Heart left ventricle (tissue), 16 donors: ENCODE measurements at regions not wholly inside any gene's neighbourhood (a gene's known extent, or its start where the extent isn't known, plus 50 kb on each side); places are given as distances from the start of the nearest gene placed in this dataset.

ENCODE experiments used
- ATAC-seq, 4 donors: fragments of 200-7000 bp; cut with Tn5 transposase; one replicate each; pipeline ENCODE4 v1.9.1; 2020 to 2022; ENCODE audit warnings: moderate library complexity in 4 of 4, mild to moderate bottlenecking in 3 of 4, moderate number of reproducible peaks in 1 of 4
- DNase-seq, 5 donors: peaks; one replicate each; pipeline ENCODE4 v3.0.0-alpha.2; 2020
- H3K27ac ChIP-seq, 12 donors: fragments of 200-600 bp; sonication (generic) in 4 of 12; one replicate each; pipeline versions ENCODE4 v1.5.0 to v1.8.0; 2016 to 2022; ENCODE audit warnings: mild to moderate bottlenecking in 2 of 12
- H3K27me3 ChIP-seq, 9 donors: fragments of 200-600 bp; sonication (generic) in 2 of 9; one replicate each; pipeline versions ENCODE4 v1.5.1 to v1.8.0; 2016 to 2022; ENCODE audit warnings: mild to moderate bottlenecking in 3 of 9
- H3K36me3 ChIP-seq, 9 donors: fragments of 200-600 bp; sonication (generic) in 2 of 9; one replicate each; pipeline versions ENCODE4 v1.5.0 to v1.8.0; 2018 to 2022; ENCODE audit warnings: mild to moderate bottlenecking in 2 of 9
- H3K4me1 ChIP-seq, 12 donors: fragments of 200-600 bp; sonication (generic) in 4 of 12; one replicate each; pipeline versions ENCODE4 v1.5.0 to v1.8.0; 2016 to 2022; ENCODE audit warnings: mild to moderate bottlenecking in 3 of 12
- H3K4me3 ChIP-seq, 12 donors: fragments of 200-600 bp; sonication (generic) in 4 of 12; one replicate each; pipeline versions ENCODE4 v1.5.0 to v1.8.0; 2017 to 2022; ENCODE audit warnings: mild to moderate bottlenecking in 9 of 12, moderate library complexity in 4 of 12
- H3K9me3 ChIP-seq, 12 donors: fragments of 200-600 bp; sonication (generic) in 4 of 12; one replicate each; pipeline versions ENCODE4 v1.5.0 to v1.8.0; 2016 to 2022; ENCODE audit warnings: mild to moderate bottlenecking in 1 of 12
- CTCF ChIP-seq, 12 donors: fragments of 200-600 bp; sonication (generic) in 4 of 12; IDR thresholded peaks; one replicate each; pipeline versions ENCODE4 v1.5.0 to v1.8.0; 2018 to 2022; ENCODE audit warnings: antibody characterized with exemption in 12 of 12, mild to moderate bottlenecking in 5 of 12
- POLR2A ChIP-seq, 2 donors: fragments of 450-650 bp; IDR thresholded peaks; one replicate each; pipeline ENCODE4 v1.6.1; 2017; ENCODE audit warnings: antibody characterized with exemption in 2 of 2, mild to moderate bottlenecking in 2 of 2, moderate library complexity in 2 of 2
- WGBS, 4 donors: extraction: QIAGEN DNeasy Blood & Tissue Kit in 2 of 4; methylation state at CpG; one replicate each; pipeline versions ENCODE4 v1.1.5 to v1.1.7; 2013 to 2018; 5-methylcytosine and 5-hydroxymethylcytosine counted together
- intact Hi-C, 10 donors: fragments of 100-400 bp; cut with DNase I; formaldehyde crosslinking; loops; one replicate each; pipeline versions ENCODE4 v1.11.1 to v1.14.2; 2022
- donor health status: ischemic (EF 13 %, LVEDD 7.1; RV severe dilation, severe dysfunction).
- donor health status: healthy with polysubstance abuse.
- donor health status: DM: no; HTN: yes; CAD: no.
- donor health status: DM: no; HTN: no; CAD: no.
- donor health status: ischemic (EF 25% LVEDD 6.9; RV normal size, moderate dysfunction).
- donor health status: ischemic (EF 25% LVEDD 5.7; RV mildly dilated, moderate dysfunction).
- donor health status: healthy.
- donor health status: DM: yes; HTN: yes; CAD: no.
- donor health status: ischemic (EF 35%, LVEDD 5.7; RV mildly dilated, moderate dysfunction).
- donor health status: nonischemic (EF 11% LVEDD 7.7; RV severe dilation, severe dysfunction).
- donor health status: DM: yes; HTN: yes; CAD: no.
- donor health status: PGD.
- donor health status: ischemic (EF 29% LVEDD 5.4; RV normal size, mild dysfunction).
- donor health status: nonischemic (EF 23%, LVEDD 6.1; RV moderate dilation, normal function).

GRCh38 chr2:54372361-54372760 lies 83.8 kb upstream of the SPTBN1 start:
- Histone ChIP-seq H3K27ac (peak overlapping the region in 11 of 12 donors; percentile 6 to 84 (median 72)), H3K36me3 (no peaks in the 10 kb centered on the region), H3K4me1 (peaks cover 10 to 52% (median 34%) of the 10 kb centered on the region in 12 donors), H3K9me3 (peaks cover 0 to 20% (median 5%) of the 10 kb centered on the region in 12 donors), H3K4me3 (no peak overlapping the region), H3K27me3 (no peaks in the 10 kb centered on the region)
- TF ChIP-seq POLR2A (IDR thresholded peaks at IDR 0.05) (no peak), CTCF (IDR thresholded peaks at IDR 0.05) (no peak)
- DNase-seq (peak in 1 of 5 donors; percentile 49), ATAC-seq (peak; percentile 19 to 85 (median 48))
- intact Hi-C loops, result loop anchor here in 2 of 10 donors (5.0 kb wide), 1 partner anchor 45 kb away; no protein-coding TSS in a partner anchor
- WGBS, 4 donors, result 41 to 57% (median 51%) methylated on average over 4 of the region's 4 CpGs

DNA sequence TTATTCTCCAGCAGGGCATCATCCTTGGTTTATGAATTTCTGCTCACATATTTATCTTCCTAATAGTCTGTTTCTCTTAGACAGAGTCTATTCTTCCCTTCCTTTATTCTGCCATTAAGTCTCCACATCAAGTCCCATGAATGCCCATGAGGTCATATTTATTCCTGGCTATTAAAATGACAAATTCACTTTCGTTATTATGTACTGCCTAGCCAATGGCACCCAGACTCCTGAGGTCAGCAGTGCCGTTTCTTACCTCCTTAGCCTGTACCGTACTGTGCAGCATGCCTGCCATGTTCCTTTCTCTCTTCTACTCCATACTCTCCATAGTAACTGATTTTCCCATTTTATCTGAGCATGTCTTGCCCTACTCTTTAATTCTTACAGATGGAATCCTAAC lies 82.3 kb upstream of the SPTBN1 start:
- DNase-seq, result no peak
- WGBS, 4 donors, result 45 to 69% (median 53%) methylated on average over 3 of the region's 3 CpGs
- H3K36me3 ChIP-seq, result no peaks in the 10 kb centered on the region
- H3K4me1 ChIP-seq, result peaks cover 10 to 56% (median 37%) of the 10 kb centered on the region in 12 donors
- TF ChIP-seq POLR2A (IDR thresholded peaks at IDR 0.05), result no peak
- TF ChIP-seq CTCF (IDR thresholded peaks at IDR 0.05), result no peak
- intact Hi-C loops, result loop anchor here in 2 of 10 donors (5.0 kb wide), 1 partner anchor 43 kb away; no protein-coding TSS in a partner anchor
- ATAC-seq, result peak in 2 of 4 donors; percentile 14 to 49
- H3K27ac ChIP-seq, result peak overlapping the region in 3 of 12 donors; percentile 5 to 18 (median 17)
- H3K4me3 ChIP-seq, result no peak overlapping the region
- no peaks in the 10 kb centered on the region for H3K27me3 ChIP-seq
- H3K9me3 ChIP-seq, result peaks cover 0 to 5% (median 0%) of the 10 kb centered on the region in 12 donors

- no peaks in the 10 kb centered on the region for H3K36me3 ChIP-seq
- TF ChIP-seq CTCF (IDR thresholded peaks at IDR 0.05), result no peak
- TF ChIP-seq POLR2A (IDR thresholded peaks at IDR 0.05), result no peak
- no peak overlapping the region for H3K4me3 ChIP-seq
- no peak for DNase-seq
- ATAC-seq, result no peak
- WGBS, 4 donors, result 79 to 88% (median 84%) methylated on average over 5 of the region's 5 CpGs
- H3K4me1 ChIP-seq, result peaks cover 10 to 56% (median 37%) of the 10 kb centered on the region in 12 donors
- peak overlapping the region in 1 of 12 donors; percentile 17 for H3K27ac ChIP-seq
- H3K27me3 ChIP-seq, result no peaks in the 10 kb centered on the region
- intact Hi-C loops, result loop anchor here in 2 of 10 donors (5.0 kb wide), 1 partner anchor 43 kb away; no protein-coding TSS in a partner anchor
- no peaks in the 10 kb centered on the region for H3K9me3 ChIP-seq
These were observed 81.3 kb upstream of the SPTBN1 start for GRCh38 chr2:54374591-54375364.

GRCh38 chr2:54377451-54377850 lies 78.7 kb upstream of the SPTBN1 start:
- Histone ChIP-seq H3K4me3 (no peak overlapping the region), H3K4me1 (peaks cover 0 to 44% (median 16%) of the 10 kb centered on the region in 12 donors), H3K27me3 (no peaks in the 10 kb centered on the region), H3K9me3 (no peaks in the 10 kb centered on the region), H3K36me3 (no peaks in the 10 kb centered on the region), H3K27ac (no peak overlapping the region)
- TF ChIP-seq CTCF (IDR thresholded peaks at IDR 0.05), result no peak
- TF ChIP-seq POLR2A (IDR thresholded peaks at IDR 0.05), result no peak
- WGBS, 4 donors, result 95 to 99% (median 96%) methylated on average over 3 of the region's 3 CpGs
- DNase-seq, result no peak
- no peak for ATAC-seq
- intact Hi-C loops, result no loop called here
